ENCODE measurements at regions not wholly inside any gene's neighbourhood (a gene's known extent, or its start where the extent isn't known, plus 50 kb on each side); places are given as distances from the start of the nearest gene placed in this dataset.
"Not testable (repeated sequence)": the region's sequence is repeated elsewhere in the genome, so short reads cannot be mapped to it uniquely, and the experiment has no call there.

DNA sequence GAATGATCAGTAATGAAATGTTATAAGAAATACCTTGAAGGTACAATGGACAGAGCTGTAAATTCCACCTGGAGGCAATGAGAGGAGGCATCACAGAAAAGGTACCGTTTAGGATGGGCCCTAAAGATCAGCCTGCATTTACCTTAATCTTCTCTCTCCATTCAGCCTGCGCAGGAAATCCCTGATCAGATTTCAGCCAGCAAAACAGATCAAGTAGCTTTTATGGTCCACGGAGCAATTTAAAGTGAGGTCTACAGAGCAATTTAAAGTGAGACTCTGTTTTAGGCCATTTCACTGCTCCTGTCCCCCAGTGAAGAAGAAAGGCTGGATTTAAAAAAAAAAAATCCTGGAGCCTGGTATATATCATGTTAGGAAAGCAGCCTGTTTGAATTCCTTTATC, 195.1 kb upstream of the VCX start:
- H3K36me3 ChIP-seq (ENCODE audit: control insufficient read depth in 5 of 5, insufficient read depth in 5 of 5, low read length in 5 of 5), result no peaks in the 10 kb centered on the region
- peaks cover 0 to 3% (median 0%) of the 10 kb centered on the region in 5 donors for H3K27me3 ChIP-seq (ENCODE audit: control insufficient read depth in 5 of 5, insufficient read depth in 4 of 5, low read length in 5 of 5)
- no peak overlapping the region for H3K9ac ChIP-seq (ENCODE audit: low read length in 5 of 5)
- H3K27ac ChIP-seq (ENCODE audit: low read depth, low read length), result no peak overlapping the region
- H3K4me3 ChIP-seq (ENCODE audit: low read depth in 1 of 5, low read length in 5 of 5), result no peak overlapping the region
- H3K4me1 ChIP-seq (ENCODE audit: control insufficient read depth in 5 of 5, insufficient read depth in 5 of 5, low read length in 5 of 5), result no peaks in the 10 kb centered on the region
- H3K9me3 ChIP-seq (ENCODE audit: control insufficient read depth in 5 of 5, low read length in 5 of 5), result peaks cover 0 to 5% (median 2%) of the 10 kb centered on the region in 5 donors

DNA sequence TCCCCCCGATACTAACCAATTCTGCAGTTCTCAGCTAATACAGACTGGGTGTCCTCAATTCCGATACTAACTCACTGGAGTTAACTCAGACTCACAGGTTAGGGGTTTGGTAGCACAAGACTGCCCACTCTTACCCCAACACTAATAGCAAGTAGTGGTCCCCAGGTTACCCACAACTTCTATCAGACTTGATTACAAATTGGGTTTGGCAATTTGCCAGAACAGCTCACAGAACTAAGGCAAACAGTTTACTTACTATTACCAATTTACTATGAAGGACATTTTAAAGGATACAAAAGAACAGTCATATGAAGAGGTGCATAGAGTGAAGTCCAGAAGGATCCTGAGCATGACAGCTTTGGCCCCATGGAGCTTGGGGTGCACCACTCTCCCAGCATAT, 201.8 kb upstream of the VCX start:
- H3K4me1 ChIP-seq (ENCODE audit: control insufficient read depth in 5 of 5, insufficient read depth in 5 of 5, low read length in 5 of 5), result no peaks in the 10 kb centered on the region
- no peak overlapping the region for H3K4me3 ChIP-seq (ENCODE audit: low read depth in 1 of 5, low read length in 5 of 5)
- H3K9ac ChIP-seq (ENCODE audit: low read length in 5 of 5), result no peak overlapping the region
- no peaks in the 10 kb centered on the region for H3K27me3 ChIP-seq (ENCODE audit: control insufficient read depth in 5 of 5, insufficient read depth in 4 of 5, low read length in 5 of 5)
- H3K27ac ChIP-seq (ENCODE audit: low read depth, low read length), result no peak overlapping the region
- H3K36me3 ChIP-seq (ENCODE audit: control insufficient read depth in 5 of 5, insufficient read depth in 5 of 5, low read length in 5 of 5), result no peaks in the 10 kb centered on the region
- peaks cover 0 to 3% (median 0%) of the 10 kb centered on the region in 5 donors for H3K9me3 ChIP-seq (ENCODE audit: control insufficient read depth in 5 of 5, low read length in 5 of 5)

DNA sequence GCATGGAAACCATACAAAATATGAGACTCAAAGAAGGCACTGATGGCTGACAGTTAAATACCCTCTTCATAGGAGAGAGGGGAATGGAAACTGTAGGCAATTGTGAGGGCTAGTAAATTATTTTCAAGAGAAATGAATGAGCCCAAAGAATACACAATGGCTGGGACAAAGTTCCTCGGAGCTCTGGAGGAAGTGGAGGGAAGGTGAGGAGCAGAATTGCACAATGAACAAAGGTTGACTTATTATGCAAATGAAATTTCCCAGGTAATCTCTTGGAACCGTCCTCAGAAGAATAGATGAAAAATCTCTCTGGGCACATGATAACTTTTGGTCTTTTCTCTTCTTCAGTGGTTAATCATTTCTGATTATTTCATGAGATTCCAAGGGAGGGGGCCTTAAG, 202.6 kb upstream of the VCX start:
- H3K27me3 ChIP-seq (ENCODE audit: control insufficient read depth in 5 of 5, insufficient read depth in 4 of 5, low read length in 5 of 5), result no peaks in the 10 kb centered on the region
- no peaks in the 10 kb centered on the region for H3K4me1 ChIP-seq (ENCODE audit: control insufficient read depth in 5 of 5, insufficient read depth in 5 of 5, low read length in 5 of 5)
- H3K4me3 ChIP-seq (ENCODE audit: low read depth in 1 of 5, low read length in 5 of 5), result no peak overlapping the region
- H3K9me3 ChIP-seq (ENCODE audit: control insufficient read depth in 5 of 5, low read length in 5 of 5), result peaks cover 0 to 3% (median 0%) of the 10 kb centered on the region in 5 donors
- no peaks in the 10 kb centered on the region for H3K36me3 ChIP-seq (ENCODE audit: control insufficient read depth in 5 of 5, insufficient read depth in 5 of 5, low read length in 5 of 5)
- no peak overlapping the region for H3K9ac ChIP-seq (ENCODE audit: low read length in 5 of 5)
- H3K27ac ChIP-seq (ENCODE audit: low read depth, low read length), result no peak overlapping the region

DNA sequence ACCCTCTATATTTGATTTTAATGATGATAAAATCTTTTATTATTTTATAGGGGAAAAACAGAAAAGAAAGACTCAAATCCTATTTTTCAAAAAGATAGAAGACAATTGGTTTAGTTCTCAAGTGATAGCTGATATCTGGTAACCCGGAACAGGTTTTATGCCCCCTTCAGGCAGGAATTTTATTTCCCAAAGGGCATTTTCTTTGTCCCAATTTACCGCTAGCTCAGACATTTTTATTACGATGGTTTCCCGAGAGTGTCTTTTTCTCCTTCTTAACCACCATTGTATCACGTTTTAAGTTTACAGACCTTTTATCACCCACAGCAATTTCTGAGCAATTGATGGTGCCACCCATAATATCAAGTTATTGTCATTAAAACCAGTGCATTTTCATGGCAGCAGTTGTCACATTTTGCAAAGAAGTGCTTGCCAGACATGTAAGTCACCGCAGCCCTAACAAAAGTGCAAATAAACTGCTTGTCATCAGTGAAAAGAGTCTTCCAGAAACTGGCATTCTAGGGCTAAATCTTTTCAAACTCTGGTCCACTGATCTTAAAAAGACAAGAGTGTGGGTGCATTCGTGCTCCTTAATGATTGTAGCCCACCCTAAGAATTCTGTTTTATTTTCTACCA, 204.8 kb upstream of the VCX start:
- peaks cover 0 to 3% (median under 1%) of the 10 kb centered on the region in 5 donors for H3K9me3 ChIP-seq (ENCODE audit: control insufficient read depth in 5 of 5, low read length in 5 of 5)
- no peak overlapping the region for H3K27ac ChIP-seq (ENCODE audit: low read depth, low read length)
- H3K36me3 ChIP-seq (ENCODE audit: control insufficient read depth in 5 of 5, insufficient read depth in 5 of 5, low read length in 5 of 5), result no peaks in the 10 kb centered on the region
- H3K9ac ChIP-seq (ENCODE audit: low read length in 5 of 5), result no peak overlapping the region
- H3K4me1 ChIP-seq (ENCODE audit: control insufficient read depth in 5 of 5, insufficient read depth in 5 of 5, low read length in 5 of 5), result no peaks in the 10 kb centered on the region
- no peak overlapping the region for H3K4me3 ChIP-seq (ENCODE audit: low read depth in 1 of 5, low read length in 5 of 5)
- no peaks in the 10 kb centered on the region for H3K27me3 ChIP-seq (ENCODE audit: control insufficient read depth in 5 of 5, insufficient read depth in 4 of 5, low read length in 5 of 5)

DNA sequence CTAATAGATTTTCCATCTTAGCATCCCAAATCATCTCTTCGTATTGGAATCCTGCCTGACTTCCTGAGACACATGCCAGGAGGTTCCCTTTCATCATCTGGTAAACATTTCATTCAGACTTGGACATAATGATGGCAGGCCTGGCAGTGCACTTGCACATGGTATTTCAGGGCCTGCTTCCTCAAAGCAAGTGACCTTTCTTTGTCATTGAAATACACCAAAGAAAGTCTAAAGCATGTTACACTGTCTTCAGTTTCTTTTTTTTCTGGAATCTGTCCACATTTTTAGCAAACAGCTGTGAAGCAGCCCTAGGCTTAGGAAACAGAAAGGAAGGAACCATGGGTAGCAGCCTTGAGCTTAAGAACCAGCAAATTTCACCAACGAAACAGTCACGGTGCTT, 205.9 kb upstream of the VCX start:
- no peak overlapping the region for H3K27ac ChIP-seq (ENCODE audit: low read depth, low read length)
- H3K36me3 ChIP-seq (ENCODE audit: control insufficient read depth in 5 of 5, insufficient read depth in 5 of 5, low read length in 5 of 5), result no peaks in the 10 kb centered on the region
- peaks cover 3 to 6% (median 5%) of the 10 kb centered on the region in 5 donors for H3K9me3 ChIP-seq (ENCODE audit: control insufficient read depth in 5 of 5, low read length in 5 of 5)
- H3K4me3 ChIP-seq (ENCODE audit: low read depth in 1 of 5, low read length in 5 of 5), result no peak overlapping the region
- no peaks in the 10 kb centered on the region for H3K4me1 ChIP-seq (ENCODE audit: control insufficient read depth in 5 of 5, insufficient read depth in 5 of 5, low read length in 5 of 5)
- H3K27me3 ChIP-seq (ENCODE audit: control insufficient read depth in 5 of 5, insufficient read depth in 4 of 5, low read length in 5 of 5), result no peaks in the 10 kb centered on the region
- no peak overlapping the region for H3K9ac ChIP-seq (ENCODE audit: low read length in 5 of 5)

DNA sequence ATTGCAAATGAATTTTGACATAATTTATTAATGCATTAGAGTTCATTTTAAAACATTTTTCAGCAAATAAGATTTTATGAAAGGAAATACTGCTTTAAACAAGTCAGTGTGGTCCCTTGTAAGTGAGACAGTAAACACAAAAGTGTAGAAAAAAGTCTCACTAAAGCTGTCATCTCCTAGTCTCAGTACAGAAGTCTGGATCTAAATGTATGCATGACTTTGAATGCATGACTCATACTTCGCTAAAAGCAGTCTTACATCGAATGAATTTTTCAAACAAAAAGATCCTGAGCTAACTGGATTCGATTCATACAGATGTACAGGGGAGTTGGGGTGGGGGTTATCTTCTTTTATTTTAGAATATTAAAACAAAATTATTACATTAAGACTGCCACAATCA, 207.4 kb upstream of the VCX start:
- H3K27ac ChIP-seq (ENCODE audit: low read depth, low read length), result no peak overlapping the region
- H3K27me3 ChIP-seq (ENCODE audit: control insufficient read depth in 5 of 5, insufficient read depth in 4 of 5, low read length in 5 of 5), result peaks cover 0 to 2% (median 0%) of the 10 kb centered on the region in 5 donors
- H3K4me3 ChIP-seq (ENCODE audit: low read depth in 1 of 5, low read length in 5 of 5), result no peak overlapping the region
- no peaks in the 10 kb centered on the region for H3K4me1 ChIP-seq (ENCODE audit: control insufficient read depth in 5 of 5, insufficient read depth in 5 of 5, low read length in 5 of 5)
- H3K9me3 ChIP-seq (ENCODE audit: control insufficient read depth in 5 of 5, low read length in 5 of 5), result peaks cover 3 to 14% (median 5%) of the 10 kb centered on the region in 5 donors
- H3K9ac ChIP-seq (ENCODE audit: low read length in 5 of 5), result no peak overlapping the region
- H3K36me3 ChIP-seq (ENCODE audit: control insufficient read depth in 5 of 5, insufficient read depth in 5 of 5, low read length in 5 of 5), result no peaks in the 10 kb centered on the region

DNA sequence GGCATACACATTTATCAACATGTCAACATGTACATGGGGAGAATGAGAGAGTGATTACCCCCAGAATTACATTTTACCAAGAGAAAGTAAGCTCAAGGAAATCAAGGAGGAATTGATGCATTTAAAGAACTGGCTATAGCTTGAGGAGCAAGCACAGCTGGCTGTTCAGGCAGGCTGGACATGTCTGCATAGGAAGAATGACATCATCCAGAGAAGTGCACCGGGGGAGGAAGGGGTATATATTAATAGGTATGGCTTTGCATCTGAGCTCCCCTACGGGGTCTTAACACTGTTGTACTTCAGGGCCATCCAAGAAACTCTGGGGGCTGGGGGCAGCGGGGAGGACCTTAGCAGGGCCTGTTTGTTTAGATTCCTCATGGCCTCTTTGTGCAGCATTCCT, 222.4 kb upstream of the VCX start:
- Histone ChIP-seq H3K9ac (ENCODE audit: low read length in 5 of 5) (no peak overlapping the region), H3K4me3 (ENCODE audit: low read depth in 1 of 5, low read length in 5 of 5) (no peak overlapping the region), H3K27me3 (ENCODE audit: control insufficient read depth in 5 of 5, insufficient read depth in 4 of 5, low read length in 5 of 5) (no peaks in the 10 kb centered on the region), H3K4me1 (ENCODE audit: control insufficient read depth in 5 of 5, insufficient read depth in 5 of 5, low read length in 5 of 5) (no peaks in the 10 kb centered on the region), H3K27ac (ENCODE audit: low read depth, low read length) (no peak overlapping the region), H3K9me3 (ENCODE audit: control insufficient read depth in 5 of 5, low read length in 5 of 5) (peaks cover 0 to 11% (median 0%) of the 10 kb centered on the region in 5 donors), H3K36me3 (ENCODE audit: control insufficient read depth in 5 of 5, insufficient read depth in 5 of 5, low read length in 5 of 5) (no peaks in the 10 kb centered on the region)

DNA sequence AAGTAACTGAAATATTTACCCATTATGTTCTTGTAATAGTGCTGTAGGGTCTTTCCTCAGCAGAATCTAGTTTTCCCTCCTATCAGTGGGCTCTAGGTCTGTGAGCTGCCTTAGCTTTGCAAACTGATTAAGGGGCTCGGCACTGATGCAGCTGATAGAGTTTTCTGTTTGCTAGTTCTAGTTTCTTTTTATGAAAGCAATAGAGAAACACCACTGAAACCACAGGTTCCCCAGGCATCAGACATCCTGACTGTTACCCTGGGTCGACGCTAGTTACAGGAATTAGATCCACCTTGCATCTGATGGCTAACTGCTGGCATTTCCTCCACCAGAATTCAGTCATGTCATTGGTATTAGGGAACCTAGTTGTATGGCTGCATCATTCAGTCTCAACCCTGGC, 225.0 kb upstream of the VCX start:
- H3K27ac ChIP-seq (ENCODE audit: low read depth, low read length), result no peak overlapping the region
- no peaks in the 10 kb centered on the region for H3K4me1 ChIP-seq (ENCODE audit: control insufficient read depth in 5 of 5, insufficient read depth in 5 of 5, low read length in 5 of 5)
- H3K9ac ChIP-seq (ENCODE audit: low read length in 5 of 5), result no peak overlapping the region

DNA sequence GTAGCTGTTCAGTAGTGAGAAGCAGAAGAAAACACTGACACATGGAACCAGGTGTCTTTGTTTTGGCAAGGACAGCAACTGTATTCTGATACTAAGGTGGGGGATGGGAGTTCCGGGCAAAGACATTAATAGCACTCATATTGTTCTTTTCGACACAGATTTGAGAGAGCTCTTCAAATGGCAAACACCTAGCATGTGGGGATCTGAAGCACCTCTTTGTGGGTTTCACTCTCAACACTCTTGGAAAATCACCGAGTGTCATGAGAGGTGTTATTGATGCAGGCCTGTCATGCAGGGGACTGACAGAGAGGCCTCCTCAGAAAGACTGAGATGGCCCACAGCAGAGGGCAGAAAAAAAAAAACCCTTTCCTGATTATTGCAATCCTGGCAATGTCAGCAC, 228.4 kb upstream of the VCX start:
- Histone ChIP-seq H3K36me3 (ENCODE audit: control insufficient read depth in 5 of 5, insufficient read depth in 5 of 5, low read length in 5 of 5) (no peaks in the 10 kb centered on the region), H3K27ac (ENCODE audit: low read depth, low read length) (no peak overlapping the region), H3K27me3 (ENCODE audit: control insufficient read depth in 5 of 5, insufficient read depth in 4 of 5, low read length in 5 of 5) (no peaks in the 10 kb centered on the region), H3K9me3 (ENCODE audit: control insufficient read depth in 5 of 5, low read length in 5 of 5) (no peaks in the 10 kb centered on the region), H3K4me3 (ENCODE audit: low read depth in 1 of 5, low read length in 5 of 5) (no peak overlapping the region), H3K4me1 (ENCODE audit: control insufficient read depth in 5 of 5, insufficient read depth in 5 of 5, low read length in 5 of 5) (peaks cover 0 to 5% (median 0%) of the 10 kb centered on the region in 5 donors), H3K9ac (ENCODE audit: low read length in 5 of 5) (no peak overlapping the region)

More for the DNA sequence above, 225.0 kb upstream of the VCX start:
- Histone ChIP-seq H3K4me3 (ENCODE audit: low read depth in 1 of 5, low read length in 5 of 5) (no peak overlapping the region), H3K27me3 (ENCODE audit: control insufficient read depth in 5 of 5, insufficient read depth in 4 of 5, low read length in 5 of 5) (no peaks in the 10 kb centered on the region), H3K36me3 (ENCODE audit: control insufficient read depth in 5 of 5, insufficient read depth in 5 of 5, low read length in 5 of 5) (no peaks in the 10 kb centered on the region), H3K9me3 (ENCODE audit: control insufficient read depth in 5 of 5, low read length in 5 of 5) (peaks cover 0 to 5% (median 0%) of the 10 kb centered on the region in 5 donors)

DNA sequence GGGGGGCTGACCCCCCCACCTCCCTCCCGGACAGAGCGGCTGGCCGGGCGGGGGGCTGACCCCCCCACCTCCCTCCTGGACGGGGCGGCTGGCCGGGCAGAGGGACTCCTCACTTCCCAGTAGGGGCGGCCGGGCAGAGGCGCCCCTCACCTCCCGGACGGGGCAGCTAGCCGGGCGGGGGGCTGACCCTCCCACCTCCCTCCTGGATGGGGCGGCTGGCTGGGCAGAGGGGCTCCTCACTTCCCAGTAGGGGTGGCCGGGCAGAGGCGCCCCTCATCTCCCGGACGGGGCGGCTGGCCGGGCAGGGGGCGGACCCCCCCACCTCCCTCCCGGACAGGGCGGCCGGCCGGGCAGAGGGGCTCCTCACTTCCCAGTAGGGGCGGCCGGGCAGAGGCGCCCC, 234.3 kb upstream of the VCX start:
- not testable (repeated sequence) for H3K9ac ChIP-seq (ENCODE audit: low read length in 5 of 5); H3K27me3 ChIP-seq (ENCODE audit: control insufficient read depth in 5 of 5, insufficient read depth in 4 of 5, low read length in 5 of 5); H3K4me1 ChIP-seq (ENCODE audit: control insufficient read depth in 5 of 5, insufficient read depth in 5 of 5, low read length in 5 of 5); H3K4me3 ChIP-seq (ENCODE audit: low read depth in 1 of 5, low read length in 5 of 5); H3K27ac ChIP-seq (ENCODE audit: low read depth, low read length); H3K9me3 ChIP-seq (ENCODE audit: control insufficient read depth in 5 of 5, low read length in 5 of 5); H3K36me3 ChIP-seq (ENCODE audit: control insufficient read depth in 5 of 5, insufficient read depth in 5 of 5, low read length in 5 of 5)
